K562 (cell line): ENCODE measurements at regions not wholly inside any gene's neighbourhood (a gene's known extent, or its start where the extent isn't known, plus 50 kb on each side); places are given as distances from the start of the nearest gene placed in this dataset.
A peak's percentile ranks its signal among the peaks of the same experiment; 100 is the strongest.

ENCODE experiments used
- AFF1 ChIP-seq, 2 experiments: fragments of 450-650 bp; IDR thresholded peaks; 2 replicates each; pipeline ENCODE4 v1.6.1; 2018; ENCODE audit warnings: mild to moderate bottlenecking in 2 of 2, low read depth in 1 of 2; ENCODE audit not compliant: partially characterized antibody in 2 of 2
- BRD9 ChIP-seq: fragments of 450-650 bp; IDR thresholded peaks from 2 replicates; pipeline ENCODE4 v1.6.1; 2018; ENCODE audit warnings: low read depth; ENCODE audit not compliant: partially characterized antibody
- CXXC5 ChIP-seq: fragments of 250-450 bp; sonication (Bioruptor Pico); IDR thresholded peaks from 2 replicates; pipeline ENCODE4 v1.8.0; 2022; ENCODE audit warnings: inconsistent platforms, mild to moderate bottlenecking, moderate library complexity
- EP300 ChIP-seq: IDR thresholded peaks from 2 replicates; pipeline ENCODE4 v1.6.1; 2012; ENCODE audit warnings: low read length, improper control_type of control experiment
- ETV1 ChIP-seq: fragments of 450-650 bp; conservative IDR thresholded peaks from 2 replicates; pipeline ENCODE4 v1.6.1; 2016; ENCODE audit warnings: missing genetic modification characterization, control low read depth, low read depth, missing compliant biosample characterization
- HINFP ChIP-seq: fragments of 450-650 bp; conservative IDR thresholded peaks from 2 replicates; pipeline ENCODE4 v1.6.1; 2016; ENCODE audit warnings: missing genetic modification characterization, low read depth, mild to moderate bottlenecking, control low read depth, missing compliant biosample characterization
- POLR2H ChIP-seq: IDR thresholded peaks from 2 replicates; pipeline ENCODE4 v1.6.1; 2016; ENCODE audit warnings: missing genetic modification characterization, low read depth, mild to moderate bottlenecking, control low read depth, missing compliant biosample characterization, moderate library complexity
- PRPF4 ChIP-seq: fragments of 200-400 bp; formaldehyde crosslinking; IDR thresholded peaks from one replicate; pipeline ENCODE4 v1.6.1; 2017; ENCODE audit warnings: low read length, low read depth, mild to moderate bottlenecking; ENCODE audit not compliant: insufficient read depth, poor library complexity, severe bottlenecking
- VEZF1 ChIP-seq: fragments of 200-800 bp; sonication (Bioruptor generic); IDR thresholded peaks from 2 replicates; pipeline ENCODE4 v1.6.1; 2017; ENCODE audit warnings: missing genetic modification characterization, missing compliant biosample characterization
- ZNF175 ChIP-seq: fragments of 200-800 bp; sonication (Bioruptor generic); IDR thresholded peaks from 2 replicates; pipeline ENCODE4 v1.6.1; 2016; ENCODE audit warnings: low read depth, mild to moderate bottlenecking, missing genetic modification characterization, missing compliant biosample characterization
- ZNF197 ChIP-seq: fragments of 200-800 bp; sonication (Bioruptor generic); IDR thresholded peaks from 2 replicates; pipeline ENCODE4 v1.6.1; 2016; ENCODE audit warnings: low read depth, missing genetic modification characterization, missing compliant biosample characterization
- ZNF239 ChIP-seq: fragments of 250-450 bp; sonication (Bioruptor Pico); IDR thresholded peaks from 2 replicates; pipeline ENCODE4 v1.4.0; 2020; ENCODE audit warnings: mild to moderate bottlenecking
- ZNF586 ChIP-seq: fragments of 450-650 bp; formaldehyde crosslinking; conservative IDR thresholded peaks from 2 replicates; pipeline ENCODE4 v1.4.0; 2020; ENCODE audit warnings: mild to moderate bottlenecking, moderate library complexity
- ZNF592 ChIP-seq: fragments of 450-650 bp; IDR thresholded peaks from 2 replicates; pipeline ENCODE4 v1.6.1; 2017; ENCODE audit warnings: antibody characterized with exemption, mild to moderate bottlenecking
- ZNF644 ChIP-seq: fragments of 200-800 bp; sonication (Bioruptor generic); IDR thresholded peaks from 2 replicates; pipeline ENCODE4 v1.6.1; 2016; ENCODE audit warnings: low read depth, missing genetic modification characterization, missing compliant biosample characterization
- ZNF766 ChIP-seq: fragments of 200-800 bp; sonication (Bioruptor generic); conservative IDR thresholded peaks from 2 replicates; pipeline ENCODE4 v1.6.1; 2016; ENCODE audit warnings: missing genetic modification characterization, missing compliant biosample characterization

GRCh38 chr2:204470178-204470620 lies 75.1 kb upstream of the PARD3B start (continued):
- TF ChIP-seq ZNF766 (CRISPR knock-in tag), result peak; percentile 89
- TF ChIP-seq ZNF175 (CRISPR knock-in tag), result peak; percentile 82
- peak; percentile 86; the same call in 1 of the 2 replicates for TF ChIP-seq ZNF197 (CRISPR knock-in tag)
- TF ChIP-seq BRD9, result peak; percentile 45
- peak in 1 of 2 experiments; percentile 58 for TF ChIP-seq AFF1 (IDR thresholded peaks at IDR 0.05; ENCODE audit: low read depth in 1 of 2, partially characterized antibody in 2 of 2)
- peak; percentile 82 for TF ChIP-seq CXXC5 (CRISPR knock-in tag)
- 0 out of 2 replicates have a peak, but pooled peaks have one; percentile 6 for TF ChIP-seq VEZF1
- TF ChIP-seq ZNF239 (CRISPR knock-in tag), result peak; percentile 75
- peak; percentile 56; the same call in 1 of the 2 replicates for TF ChIP-seq ETV1 (tag)
- peak; percentile 77; the same call in 1 of the 2 replicates for TF ChIP-seq ZNF644 (tag)
- TF ChIP-seq HINFP (tag), result peak; percentile 20; the same call in 1 of the 2 replicates
- TF ChIP-seq ZNF586 (CRISPR knock-in tag), result 0 out of 2 replicates have a peak, but pooled peaks have one; percentile 71
- 0 out of 2 replicates have a peak, but pooled peaks have one; percentile 41 for TF ChIP-seq ZNF592
- TF ChIP-seq POLR2H (tag), result peak; percentile 86
- peak; percentile 95 for TF ChIP-seq EP300
- TF ChIP-seq PRPF4, result no peak
